CD4-positive, alpha-beta T cell (primary cell): ENCODE measurements at regions not wholly inside any gene's neighbourhood (a gene's known extent, or its start where the extent isn't known, plus 50 kb on each side); places are given as distances from the start of the nearest gene placed in this dataset.

Experiments
- ATAC-seq: fragments of 200-7000 bp; cut with Tn5 transposase; one replicate; pipeline ENCODE4 v1.10.0; 2022; ENCODE audit warnings: mild to moderate bottlenecking; ENCODE audit not compliant: poor library complexity
- CTCF ChIA-PET: fragments of 350-600 bp; sonication (Branson Sonifier 250); formaldehyde crosslinking; loops from one replicate; lab custom pipeline; 2021; ENCODE audit warnings: antibody characterized with exemption, inconsistent platforms; lab: Charles Lee
- POLR2A ChIA-PET: fragments of 350-600 bp; sonication (Branson Sonifier 250); formaldehyde crosslinking; loops from one replicate; lab custom pipeline; 2021; ENCODE audit warnings: antibody characterized with exemption, inconsistent platforms; lab: Charles Lee
- DNase-seq, 14 experiments: peaks; one replicate each; pipeline ENCODE4 v3.0.0-alpha.2; 2013 to 2020; ENCODE audit warnings: mixed read lengths in 2 of 14
- H3K27ac ChIP-seq, 2 donors: one replicate each; pipeline versions ENCODE4 v1.5.1 to v1.7.0; 2013; ENCODE audit warnings: low read length in 2 of 2, low read depth in 1 of 2, mild to moderate bottlenecking in 1 of 2
- H3K27me3 ChIP-seq, 2 experiments: 1 replicate in 1 of 2; 2 replicates in 1 of 2; pipeline versions ENCODE4 v1.6.1 to v1.7.0; 2013; ENCODE audit warnings: low read length in 2 of 2, control low read depth in 1 of 2, mild to moderate bottlenecking in 1 of 2, moderate library complexity in 1 of 2; ENCODE audit not compliant: insufficient read depth in 2 of 2, control insufficient read depth in 1 of 2
- H3K36me3 ChIP-seq: one replicate; pipeline ENCODE4 v1.6.1; 2013; ENCODE audit warnings: low read length, control low read depth; ENCODE audit not compliant: insufficient read depth
- H3K4me1 ChIP-seq: one replicate; pipeline ENCODE4 v1.6.1; 2013; ENCODE audit warnings: low read length, control low read depth; ENCODE audit not compliant: insufficient read depth
- H3K4me3 ChIP-seq: one replicate; pipeline ENCODE4 v1.5.1; 2013; ENCODE audit warnings: mild to moderate bottlenecking, low read length, moderate library complexity
- H3K9me3 ChIP-seq, 2 experiments: 1 replicate in 1 of 2; 2 replicates in 1 of 2; pipeline versions ENCODE4 v1.6.1 to v1.7.0; 2013; ENCODE audit warnings: low read length in 2 of 2, mild to moderate bottlenecking in 2 of 2, control low read depth in 1 of 2, moderate library complexity in 1 of 2; ENCODE audit not compliant: control insufficient read depth in 1 of 2, insufficient read depth in 1 of 2
- H3K27ac Mint-ChIP-seq: one replicate; pipeline ENCODE4 v1.8.0; 2020; ENCODE audit warnings: mixed read lengths
- H3K27me3 Mint-ChIP-seq: one replicate; pipeline ENCODE4 v1.8.0; 2021; ENCODE audit warnings: mixed read lengths
- H3K36me3 Mint-ChIP-seq: one replicate; pipeline ENCODE4 v1.8.0; 2021; ENCODE audit warnings: low read depth, mixed read lengths
- H3K4me1 Mint-ChIP-seq: one replicate; pipeline ENCODE4 v1.8.0; 2021; ENCODE audit warnings: low read depth, mixed read lengths
- H3K4me3 Mint-ChIP-seq: one replicate; pipeline ENCODE4 v1.8.0; 2020; ENCODE audit warnings: mild to moderate bottlenecking, mixed read lengths
- H3K9me3 Mint-ChIP-seq: one replicate; pipeline ENCODE4 v1.8.0; 2020; ENCODE audit warnings: mixed read lengths
- intact Hi-C, 2 experiments: fragments of 100-400 bp; cut with DNase I in 1 of 2; cut with micrococcal nuclease in 1 of 2; formaldehyde crosslinking; loops; one replicate each; pipeline versions ENCODE4 v1.15.1 to v1.9.0; 2023 to 2025; cut with DNase I, micrococcal nuclease
- TF ChIP-seq, protein P1 (sequence below): fragments of 200-600 bp; IDR thresholded peaks from one replicate; pipeline ENCODE4 v1.8.0; 2022; ENCODE audit warnings: antibody characterized with exemption, mild to moderate bottlenecking

DNA sequence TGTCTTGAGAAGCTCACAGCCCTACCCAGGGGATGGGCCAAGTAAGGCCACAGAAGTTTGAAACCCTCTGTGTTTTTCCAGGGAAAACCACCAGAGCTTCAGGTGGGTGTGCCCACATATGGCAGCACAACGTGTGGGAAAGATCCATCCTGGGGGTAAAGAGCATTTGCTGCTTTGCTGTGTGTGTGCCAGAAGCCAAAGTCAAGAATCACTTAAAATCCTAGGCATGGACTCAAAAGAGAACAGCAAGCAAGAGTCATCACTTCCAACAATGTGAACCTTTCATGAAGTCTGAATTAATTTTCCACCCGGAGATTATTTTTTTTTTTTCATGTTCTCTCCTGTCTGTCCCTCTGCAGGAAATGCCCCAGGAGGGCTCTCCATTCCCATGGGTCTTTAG, 308.2 kb upstream of the SGK1 start:
- no peaks in the 10 kb centered on the region for H3K9me3 ChIP-seq
- TF ChIP-seq, protein P1, sequence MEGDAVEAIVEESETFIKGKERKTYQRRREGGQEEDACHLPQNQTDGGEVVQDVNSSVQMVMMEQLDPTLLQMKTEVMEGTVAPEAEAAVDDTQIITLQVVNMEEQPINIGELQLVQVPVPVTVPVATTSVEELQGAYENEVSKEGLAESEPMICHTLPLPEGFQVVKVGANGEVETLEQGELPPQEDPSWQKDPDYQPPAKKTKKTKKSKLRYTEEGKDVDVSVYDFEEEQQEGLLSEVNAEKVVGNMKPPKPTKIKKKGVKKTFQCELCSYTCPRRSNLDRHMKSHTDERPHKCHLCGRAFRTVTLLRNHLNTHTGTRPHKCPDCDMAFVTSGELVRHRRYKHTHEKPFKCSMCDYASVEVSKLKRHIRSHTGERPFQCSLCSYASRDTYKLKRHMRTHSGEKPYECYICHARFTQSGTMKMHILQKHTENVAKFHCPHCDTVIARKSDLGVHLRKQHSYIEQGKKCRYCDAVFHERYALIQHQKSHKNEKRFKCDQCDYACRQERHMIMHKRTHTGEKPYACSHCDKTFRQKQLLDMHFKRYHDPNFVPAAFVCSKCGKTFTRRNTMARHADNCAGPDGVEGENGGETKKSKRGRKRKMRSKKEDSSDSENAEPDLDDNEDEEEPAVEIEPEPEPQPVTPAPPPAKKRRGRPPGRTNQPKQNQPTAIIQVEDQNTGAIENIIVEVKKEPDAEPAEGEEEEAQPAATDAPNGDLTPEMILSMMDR = no peak
- H3K4me1 Mint-ChIP-seq = peaks cover 8% of the 10 kb centered on the region
- H3K4me3 Mint-ChIP-seq = no peak overlapping the region
- no peaks in the 10 kb centered on the region for H3K4me1 ChIP-seq
- DNase-seq (no peak), ATAC-seq (no peak)
- ChIA-PET CTCF (no interaction called here), POLR2A (no interaction called here)
- H3K4me3 ChIP-seq = no peak overlapping the region
- no peaks in the 10 kb centered on the region for H3K27me3 Mint-ChIP-seq
- no peaks in the 10 kb centered on the region for H3K36me3 ChIP-seq
- H3K9me3 Mint-ChIP-seq = no peaks in the 10 kb centered on the region
- H3K36me3 Mint-ChIP-seq = no peaks in the 10 kb centered on the region
- intact Hi-C loops = no loop called here
- H3K27ac Mint-ChIP-seq = no peak overlapping the region
- no peak overlapping the region for H3K27ac ChIP-seq
- no peaks in the 10 kb centered on the region for H3K27me3 ChIP-seq

DNA sequence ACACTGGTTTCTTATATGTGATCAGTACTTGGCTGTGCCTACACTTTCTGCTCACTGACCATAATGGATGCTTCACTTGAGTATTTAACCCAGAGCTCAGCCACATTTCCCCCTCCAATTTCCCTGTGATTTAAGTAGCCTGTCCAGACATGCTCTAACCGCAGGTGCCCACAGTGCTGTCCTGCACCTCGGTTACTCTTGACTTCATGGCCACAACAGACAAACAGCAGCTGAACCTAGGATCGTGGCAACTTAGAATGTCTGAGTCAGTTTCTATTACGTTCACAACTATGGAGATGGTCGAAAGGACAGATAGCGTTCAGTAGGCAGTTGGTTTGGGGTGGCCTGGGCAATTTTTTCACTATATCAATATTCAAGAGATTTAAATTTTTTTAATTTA, 306.9 kb upstream of the SGK1 start:
- ATAC-seq (no peak), DNase-seq (no peak)
- H3K27me3 Mint-ChIP-seq = no peaks in the 10 kb centered on the region
- Histone ChIP-seq H3K9me3 (no peaks in the 10 kb centered on the region), H3K4me1 (no peaks in the 10 kb centered on the region), H3K27ac (no peak overlapping the region), H3K4me3 (no peak overlapping the region), H3K27me3 (no peaks in the 10 kb centered on the region), H3K36me3 (no peaks in the 10 kb centered on the region)
- intact Hi-C loops = no loop called here
- no peaks in the 10 kb centered on the region for H3K9me3 Mint-ChIP-seq
- H3K27ac Mint-ChIP-seq = no peak overlapping the region
- H3K36me3 Mint-ChIP-seq = no peaks in the 10 kb centered on the region
- no peaks in the 10 kb centered on the region for H3K4me1 Mint-ChIP-seq
- ChIA-PET CTCF (no interaction called here), POLR2A (no interaction called here)
- no peak overlapping the region for H3K4me3 Mint-ChIP-seq
- TF ChIP-seq, protein P1 = no peak

DNA sequence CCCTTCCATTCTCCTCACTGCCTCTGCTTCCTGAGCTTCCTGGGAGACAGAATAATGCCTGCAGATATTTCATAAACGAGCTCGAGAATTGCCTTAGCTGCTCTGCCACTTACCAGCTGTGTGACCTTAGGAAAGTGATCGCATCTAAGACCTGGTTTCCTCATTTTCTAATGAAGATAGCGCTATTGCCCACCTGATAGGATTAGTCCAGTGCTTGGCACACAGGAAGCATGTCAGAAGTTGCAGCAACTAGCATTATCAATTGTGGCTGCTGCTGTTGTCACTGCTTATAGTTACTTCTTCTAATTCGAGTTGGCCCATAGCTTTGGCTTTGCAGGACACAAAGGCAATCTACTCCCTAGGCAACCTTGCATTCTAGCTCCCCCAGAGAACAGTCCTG, 305.5 kb upstream of the SGK1 start:
- no peak overlapping the region for H3K4me3 Mint-ChIP-seq
- CTCF ChIA-PET = interaction anchor here (0.6 kb wide), 1 partner anchor 16 kb away, joined by 4 read pairs; no protein-coding TSS in a partner anchor
- Histone ChIP-seq H3K4me3 (no peak overlapping the region), H3K27me3 (no peaks in the 10 kb centered on the region), H3K9me3 (no peaks in the 10 kb centered on the region), H3K27ac (no peak overlapping the region), H3K4me1 (no peaks in the 10 kb centered on the region), H3K36me3 (no peaks in the 10 kb centered on the region)
- TF ChIP-seq, protein P1 = no peak
- intact Hi-C loops = no loop called here
- DNase-seq (no peak), ATAC-seq (no peak)
- POLR2A ChIA-PET = interaction anchor here (0.7 kb wide), 1 partner anchor 437 kb away, joined by 3 read pairs; no protein-coding TSS in a partner anchor
- H3K27me3 Mint-ChIP-seq = no peaks in the 10 kb centered on the region
- H3K27ac Mint-ChIP-seq = no peak overlapping the region
- H3K36me3 Mint-ChIP-seq = no peaks in the 10 kb centered on the region
- H3K4me1 Mint-ChIP-seq = no peaks in the 10 kb centered on the region
- H3K9me3 Mint-ChIP-seq = no peaks in the 10 kb centered on the region
